Progenitor cell of endocrine pancreas (in vitro differentiated cells): ENCODE measurements at regions not wholly inside any gene's neighbourhood (a gene's known extent, or its start where the extent isn't known, plus 50 kb on each side); places are given as distances from the start of the nearest gene placed in this dataset.

Experiments used
- DNase-seq: peaks from one replicate; pipeline ENCODE4 v3.0.0; 2021; ENCODE audit warnings: low spot score; ENCODE audit not compliant: unreplicated experiment
- H3K27ac Mint-ChIP-seq: 2 replicates; pipeline ENCODE4 v1.8.0; 2021; ENCODE audit warnings: mild to moderate bottlenecking, moderate library complexity, mixed read lengths
- H3K27me3 Mint-ChIP-seq: 2 replicates; pipeline ENCODE4 v1.8.0; 2021; ENCODE audit warnings: mixed read lengths
- H3K36me3 Mint-ChIP-seq: 2 replicates; pipeline ENCODE4 v1.8.0; 2022; ENCODE audit warnings: mixed read lengths; ENCODE audit not compliant: insufficient read depth
- H3K4me1 Mint-ChIP-seq: 2 replicates; pipeline ENCODE4 v1.8.0; 2021; ENCODE audit warnings: low read depth, mixed read lengths
- H3K4me3 Mint-ChIP-seq: 2 replicates; pipeline ENCODE4 v1.8.0; 2021; ENCODE audit warnings: low read depth, mild to moderate bottlenecking, moderate library complexity, mixed read lengths
- H3K9me3 Mint-ChIP-seq: 2 replicates; pipeline ENCODE4 v1.8.0; 2021; ENCODE audit warnings: low read depth, mixed read lengths
- CTCF ChIP-seq: fragments of 200-600 bp; sonication (generic); IDR thresholded peaks from one replicate; pipeline ENCODE4 v1.5.0; 2021; ENCODE audit warnings: antibody characterized with exemption, mild to moderate bottlenecking; ENCODE audit not compliant: unreplicated experiment

DNA sequence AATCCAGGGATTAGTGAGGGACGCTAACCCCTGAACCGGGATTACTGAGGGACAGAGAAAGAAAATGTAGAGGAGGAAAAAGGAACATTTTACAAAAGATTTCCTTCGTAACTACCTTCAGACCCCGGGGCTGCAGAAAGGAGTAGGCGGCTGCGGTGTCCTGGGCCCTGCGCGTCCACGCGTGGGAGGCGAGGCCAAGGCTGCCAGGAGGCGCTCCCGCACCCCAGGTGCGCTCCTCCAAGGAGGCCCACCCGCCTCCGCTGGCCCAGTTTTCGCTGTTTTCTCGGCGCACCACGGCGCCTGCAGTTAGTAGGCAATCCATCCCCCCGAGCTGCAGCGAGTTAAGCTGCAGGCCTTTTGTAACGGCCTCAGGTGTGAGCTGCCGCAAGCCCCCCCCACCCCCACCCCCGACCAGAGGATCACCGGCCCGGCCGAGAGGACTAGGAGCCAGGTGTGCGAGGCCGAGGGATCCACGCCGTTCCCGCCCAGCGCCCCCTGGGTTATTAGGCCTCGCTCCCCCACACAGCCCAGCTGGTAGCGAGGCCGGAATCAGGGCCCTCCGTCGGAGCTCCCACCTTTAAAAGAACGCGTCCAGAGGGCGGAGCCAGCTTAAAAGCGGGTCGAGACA, 380.3 kb upstream of the ARID1B start:
- no peak for DNase-seq
- no peak for TF ChIP-seq CTCF
- H3K27ac Mint-ChIP-seq: peak overlapping the region; percentile 42
- peaks cover 48% of the 10 kb centered on the region for H3K27me3 Mint-ChIP-seq
- no peaks in the 10 kb centered on the region for H3K36me3 Mint-ChIP-seq
- H3K9me3 Mint-ChIP-seq: no peaks in the 10 kb centered on the region
- H3K4me3 Mint-ChIP-seq: peak overlapping the region; percentile 49
- peaks cover 7% of the 10 kb centered on the region for H3K4me1 Mint-ChIP-seq

GRCh38 chr6:156396068-156396771, 381.0 kb upstream of the ARID1B start:
- peak overlapping the region; percentile 6 for H3K4me3 Mint-ChIP-seq
- H3K27me3 Mint-ChIP-seq: peaks cover 46% of the 10 kb centered on the region

GRCh38 chr6:156395276-156395675, 381.9 kb upstream of the ARID1B start:
- Mint-ChIP-seq H3K9me3 (no peaks in the 10 kb centered on the region), H3K4me1 (peaks cover 7% of the 10 kb centered on the region), H3K27ac (no peak overlapping the region), H3K4me3 (no peak overlapping the region), H3K27me3 (peaks cover 42% of the 10 kb centered on the region), H3K36me3 (no peaks in the 10 kb centered on the region)
- DNase-seq: no peak
- TF ChIP-seq CTCF: no peak

More at GRCh38 chr6:156396068-156396771, 381.0 kb upstream of the ARID1B start:
- H3K4me1 Mint-ChIP-seq: peaks cover 7% of the 10 kb centered on the region
- H3K27ac Mint-ChIP-seq: no peak overlapping the region
- no peak for DNase-seq
- TF ChIP-seq CTCF: no peak
- no peaks in the 10 kb centered on the region for H3K9me3 Mint-ChIP-seq
- no peaks in the 10 kb centered on the region for H3K36me3 Mint-ChIP-seq

DNA sequence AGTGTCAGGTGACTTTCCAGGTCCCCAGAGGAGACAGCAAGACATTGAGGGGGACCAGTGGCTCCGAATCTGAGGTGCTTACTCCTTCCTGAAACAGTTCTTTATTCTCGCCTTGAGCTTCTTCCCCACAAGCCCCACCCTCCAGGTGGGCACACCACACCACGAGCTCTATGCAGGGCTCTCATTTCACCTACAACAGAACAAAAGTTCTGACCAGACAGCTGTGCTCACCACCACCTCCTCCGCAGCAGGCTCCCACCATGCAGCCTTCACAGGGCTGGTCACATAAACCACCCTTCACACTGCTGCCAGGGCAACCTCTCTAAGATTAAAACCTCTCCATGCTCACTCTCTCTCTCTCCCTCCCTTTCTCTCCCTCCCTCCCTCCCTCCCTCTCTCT, 384.5 kb upstream of the ARID1B start:
- no peak for DNase-seq
- peaks cover 32% of the 10 kb centered on the region for H3K27me3 Mint-ChIP-seq
- no peak overlapping the region for H3K27ac Mint-ChIP-seq
- no peaks in the 10 kb centered on the region for H3K36me3 Mint-ChIP-seq
- peaks cover 3% of the 10 kb centered on the region for H3K4me1 Mint-ChIP-seq
- H3K9me3 Mint-ChIP-seq: no peaks in the 10 kb centered on the region
- no peak overlapping the region for H3K4me3 Mint-ChIP-seq
- TF ChIP-seq CTCF: no peak

DNA sequence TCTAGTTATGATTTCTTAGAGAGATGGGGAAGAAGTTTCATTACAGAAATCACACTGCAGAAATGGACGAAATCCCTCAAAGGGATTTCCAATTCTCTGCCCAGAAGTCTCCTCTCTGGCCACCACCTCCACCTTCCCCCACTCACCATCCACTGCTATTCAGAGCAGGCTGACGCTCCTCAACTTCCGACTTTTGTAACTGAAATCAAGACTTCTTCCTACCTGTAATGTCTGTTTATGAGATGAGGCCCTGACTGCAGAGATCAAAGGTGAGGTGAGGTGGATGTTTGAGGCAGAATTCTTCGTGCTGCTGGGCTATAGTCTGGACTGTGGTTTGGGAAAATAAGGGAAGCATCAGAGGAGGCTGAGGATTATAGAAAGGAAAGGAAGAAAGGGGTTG, 385.2 kb upstream of the ARID1B start:
- H3K4me3 Mint-ChIP-seq: no peak overlapping the region
- H3K9me3 Mint-ChIP-seq: no peaks in the 10 kb centered on the region
- peaks cover 1% of the 10 kb centered on the region for H3K4me1 Mint-ChIP-seq
- peaks cover 29% of the 10 kb centered on the region for H3K27me3 Mint-ChIP-seq
- no peak for TF ChIP-seq CTCF
- no peak overlapping the region for H3K27ac Mint-ChIP-seq
- no peak for DNase-seq
- H3K36me3 Mint-ChIP-seq: no peaks in the 10 kb centered on the region
